BE2C (cell line): ENCODE measurements at regions not wholly inside any gene's neighbourhood (a gene's known extent, or its start where the extent isn't known, plus 50 kb on each side); places are given as distances from the start of the nearest gene placed in this dataset.

Experiments used
- DNase-seq: peaks from one replicate; pipeline ENCODE4 v3.0.0-alpha.2; 2020
- H3K27me3 ChIP-seq: fragments of 250-450 bp; sonication (Bioruptor Pico); 2 replicates; pipeline ENCODE4 v1.5.1; 2020; ENCODE audit warnings: mild to moderate bottlenecking
- H3K36me3 ChIP-seq: fragments of 250-450 bp; sonication (Bioruptor Pico); 2 replicates; pipeline ENCODE4 v1.5.1; 2020; ENCODE audit warnings: mild to moderate bottlenecking
- H3K4me1 ChIP-seq: fragments of 250-450 bp; sonication (Bioruptor Pico); 2 replicates; pipeline ENCODE4 v1.5.1; 2020
- H3K4me3 ChIP-seq: 2 replicates; pipeline ENCODE4 v1.5.1; 2011; ENCODE audit warnings: low read depth, low read length
- H3K9me3 ChIP-seq: fragments of 250-450 bp; sonication (Bioruptor Pico); 2 replicates; pipeline ENCODE4 v1.5.1; 2020
- CTCF ChIP-seq: IDR thresholded peaks from 2 replicates; pipeline ENCODE4 v1.5.1; 2012; ENCODE audit warnings: mild to moderate bottlenecking, low read depth, low read length

- Histone ChIP-seq H3K4me1 (no peaks in the 10 kb centered on the region), H3K36me3 (no peaks in the 10 kb centered on the region), H3K27me3 (no peaks in the 10 kb centered on the region), H3K4me3 (no peak overlapping the region), H3K9me3 (no peaks in the 10 kb centered on the region)
- no peak for DNase-seq
- no peak for TF ChIP-seq CTCF
These were observed 168.0 kb downstream of the AHSP start for GRCh38 chr16:31695667-31696066.

GRCh38 chr16:31696968-31697743, 169.5 kb downstream of the AHSP start:
- no peak for DNase-seq
- no peak overlapping the region for H3K4me3 ChIP-seq
- peak; percentile 86 for TF ChIP-seq CTCF
- no peaks in the 10 kb centered on the region for H3K27me3 ChIP-seq
- H3K36me3 ChIP-seq, result no peaks in the 10 kb centered on the region
- H3K9me3 ChIP-seq, result no peaks in the 10 kb centered on the region
- no peaks in the 10 kb centered on the region for H3K4me1 ChIP-seq

GRCh38 chr16:31697744-31698125, 170.0 kb downstream of the AHSP start:
- Histone ChIP-seq H3K4me3 (no peak overlapping the region), H3K36me3 (peaks cover 2% of the 10 kb centered on the region; the same call in 1 of the 2 replicates), H3K9me3 (no peaks in the 10 kb centered on the region), H3K4me1 (no peaks in the 10 kb centered on the region), H3K27me3 (no peaks in the 10 kb centered on the region)
- no peak for TF ChIP-seq CTCF
- DNase-seq, result no peak

- TF ChIP-seq CTCF, result no peak
- no peaks in the 10 kb centered on the region for H3K9me3 ChIP-seq
- H3K27me3 ChIP-seq, result no peaks in the 10 kb centered on the region
- no peak overlapping the region for H3K4me3 ChIP-seq
- DNase-seq, result no peak
- no peaks in the 10 kb centered on the region for H3K4me1 ChIP-seq
- H3K36me3 ChIP-seq, result peaks cover 10% of the 10 kb centered on the region
These were observed 171.2 kb downstream of the AHSP start for GRCh38 chr16:31698901-31699300.

- no peak overlapping the region for H3K4me3 ChIP-seq
- H3K36me3 ChIP-seq, result peaks cover 17% of the 10 kb centered on the region
- TF ChIP-seq CTCF, result no peak
- DNase-seq, result no peak
- no peaks in the 10 kb centered on the region for H3K4me1 ChIP-seq
- no peaks in the 10 kb centered on the region for H3K27me3 ChIP-seq
- H3K9me3 ChIP-seq, result no peaks in the 10 kb centered on the region
These were observed 171.9 kb downstream of the AHSP start for GRCh38 chr16:31699601-31700000.

GRCh38 chr16:31700200-31700529, 172.5 kb downstream of the AHSP start:
- no peaks in the 10 kb centered on the region for H3K9me3 ChIP-seq
- no peaks in the 10 kb centered on the region for H3K27me3 ChIP-seq
- H3K4me3 ChIP-seq, result peak overlapping the region; percentile 98
- peak; percentile 87 for DNase-seq
- H3K4me1 ChIP-seq, result no peaks in the 10 kb centered on the region
- H3K36me3 ChIP-seq, result peaks cover 19% of the 10 kb centered on the region
- TF ChIP-seq CTCF, result no peak
